ENCODE measurements at regions not wholly inside any gene's neighbourhood (a gene's known extent, or its start where the extent isn't known, plus 50 kb on each side); places are given as distances from the start of the nearest gene placed in this dataset.
"Not testable (repeated sequence)": the region's sequence is repeated elsewhere in the genome, so short reads cannot be mapped to it uniquely, and the experiment has no call there.

GRCh38 chrX:26755760-26756159 is 539.8 kb downstream of the MAGEB5 start:
- not testable (repeated sequence) for TF ChIP-seq CTCF (IDR thresholded peaks at IDR 0.05); EZH2 (IDR thresholded peaks at IDR 0.05; ENCODE audit: borderline replicate concordance, insufficient read depth, low read depth, low read length, poor library complexity, severe bottlenecking)
